ENCODE measurements at regions not wholly inside any gene's neighbourhood (a gene's known extent, or its start where the extent isn't known, plus 50 kb on each side); places are given as distances from the start of the nearest gene placed in this dataset.

GRCh38 chr13:70384156-70384555 lies 275.9 kb upstream of the KLHL1 start:
- no peak for DNase-seq (ENCODE audit: low read depth in 2 of 2)
- no peak overlapping the region for H3K4me3 ChIP-seq (replicated peaks in 1 of 2; ENCODE audit: low read depth in 2 of 2, low read length in 2 of 2)
- TF ChIP-seq, protein P1, sequence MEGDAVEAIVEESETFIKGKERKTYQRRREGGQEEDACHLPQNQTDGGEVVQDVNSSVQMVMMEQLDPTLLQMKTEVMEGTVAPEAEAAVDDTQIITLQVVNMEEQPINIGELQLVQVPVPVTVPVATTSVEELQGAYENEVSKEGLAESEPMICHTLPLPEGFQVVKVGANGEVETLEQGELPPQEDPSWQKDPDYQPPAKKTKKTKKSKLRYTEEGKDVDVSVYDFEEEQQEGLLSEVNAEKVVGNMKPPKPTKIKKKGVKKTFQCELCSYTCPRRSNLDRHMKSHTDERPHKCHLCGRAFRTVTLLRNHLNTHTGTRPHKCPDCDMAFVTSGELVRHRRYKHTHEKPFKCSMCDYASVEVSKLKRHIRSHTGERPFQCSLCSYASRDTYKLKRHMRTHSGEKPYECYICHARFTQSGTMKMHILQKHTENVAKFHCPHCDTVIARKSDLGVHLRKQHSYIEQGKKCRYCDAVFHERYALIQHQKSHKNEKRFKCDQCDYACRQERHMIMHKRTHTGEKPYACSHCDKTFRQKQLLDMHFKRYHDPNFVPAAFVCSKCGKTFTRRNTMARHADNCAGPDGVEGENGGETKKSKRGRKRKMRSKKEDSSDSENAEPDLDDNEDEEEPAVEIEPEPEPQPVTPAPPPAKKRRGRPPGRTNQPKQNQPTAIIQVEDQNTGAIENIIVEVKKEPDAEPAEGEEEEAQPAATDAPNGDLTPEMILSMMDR (IDR thresholded peaks at IDR 0.05; ENCODE audit: low read depth, low read length), result no peak

DNA sequence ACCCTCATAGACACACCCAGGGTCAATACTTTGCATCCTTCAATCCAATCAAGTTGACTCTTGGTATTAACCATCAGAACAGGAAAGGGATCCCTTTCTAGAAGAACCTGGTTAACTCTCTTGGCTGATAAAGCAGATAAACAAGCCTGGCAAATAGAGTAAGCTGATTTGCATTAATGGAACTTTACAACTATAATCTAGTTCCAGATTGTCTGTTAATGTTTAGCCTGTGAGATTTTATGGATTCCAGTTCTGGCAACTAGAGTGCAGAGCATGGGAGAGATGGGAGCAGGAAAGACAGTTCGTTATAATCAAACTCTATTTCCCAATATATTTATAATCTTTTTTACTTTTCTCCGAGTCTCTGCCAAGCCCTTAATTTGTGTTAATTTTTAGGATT lies 272.6 kb upstream of the KLHL1 start:
- no peak for DNase-seq (ENCODE audit: low read depth in 2 of 2)
- TF ChIP-seq, protein P1 (IDR thresholded peaks at IDR 0.05; ENCODE audit: low read depth, low read length), result no peak
- H3K4me3 ChIP-seq (replicated peaks in 1 of 2; ENCODE audit: low read depth in 2 of 2, low read length in 2 of 2), result no peak overlapping the region

DNA sequence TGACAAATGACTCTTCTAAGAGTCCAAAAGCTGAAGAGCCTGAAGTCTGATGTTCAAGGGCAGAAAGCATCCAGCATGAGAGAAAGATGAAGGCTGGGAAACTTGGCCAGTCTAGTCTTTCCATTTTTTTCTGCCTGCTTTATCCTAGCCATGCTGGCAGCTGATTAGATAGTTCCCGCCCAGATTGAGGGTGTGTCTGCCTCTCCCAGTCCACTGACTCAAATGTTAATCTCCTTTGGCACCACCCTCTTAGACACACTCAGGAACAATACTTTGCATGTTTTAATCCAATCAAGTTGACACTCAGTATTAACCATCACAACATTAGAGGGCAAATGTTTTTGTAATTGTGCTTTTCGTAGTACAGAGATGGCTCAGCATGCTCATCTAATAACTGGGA lies 267.5 kb upstream of the KLHL1 start:
- TF ChIP-seq, protein P1 (IDR thresholded peaks at IDR 0.05; ENCODE audit: low read depth, low read length), result no peak
- no peak for DNase-seq (ENCODE audit: low read depth in 2 of 2)
- H3K4me3 ChIP-seq (replicated peaks in 1 of 2; ENCODE audit: low read depth in 2 of 2, low read length in 2 of 2), result no peak overlapping the region

- TF ChIP-seq, protein P1 (IDR thresholded peaks at IDR 0.05; ENCODE audit: low read depth, low read length), result no peak
- H3K4me3 ChIP-seq (replicated peaks in 1 of 2; ENCODE audit: low read depth in 2 of 2, low read length in 2 of 2), result no peak overlapping the region
Measured at GRCh38 chr13:70370924-70371323, 262.7 kb upstream of the KLHL1 start.

GRCh38 chr13:70366720-70367119 lies 258.5 kb upstream of the KLHL1 start:
- TF ChIP-seq, protein P1 (IDR thresholded peaks at IDR 0.05; ENCODE audit: low read depth, low read length), result no peak
- no peak overlapping the region for H3K4me3 ChIP-seq (replicated peaks in 1 of 2; ENCODE audit: low read depth in 2 of 2, low read length in 2 of 2)
- DNase-seq (ENCODE audit: low read depth in 2 of 2), result no peak

More at GRCh38 chr13:70370924-70371323, 262.7 kb upstream of the KLHL1 start:
- no peak for DNase-seq (ENCODE audit: low read depth in 2 of 2)

DNA sequence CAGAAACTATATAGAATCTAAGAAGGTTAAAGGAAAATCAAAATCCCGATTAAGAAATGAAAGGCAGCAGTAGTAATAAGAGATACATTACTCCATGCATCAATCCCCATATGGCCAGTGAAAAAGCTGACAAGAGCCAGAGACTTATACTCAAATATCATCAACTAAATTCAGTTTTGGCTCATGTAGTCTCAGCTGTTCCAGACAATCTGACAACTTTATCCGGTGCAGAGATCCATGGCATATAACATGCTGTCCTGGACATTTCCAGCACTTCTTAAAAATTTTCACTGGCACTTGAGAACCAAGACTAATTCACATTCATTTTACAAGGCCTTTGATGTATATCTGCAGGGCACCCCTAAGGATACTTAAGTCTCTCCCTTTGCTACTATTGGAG lies 255.7 kb upstream of the KLHL1 start:
- H3K4me3 ChIP-seq (replicated peaks in 1 of 2; ENCODE audit: low read depth in 2 of 2, low read length in 2 of 2), result no peak overlapping the region
- TF ChIP-seq, protein P1 (IDR thresholded peaks at IDR 0.05; ENCODE audit: low read depth, low read length), result no peak
- DNase-seq (ENCODE audit: low read depth in 2 of 2), result no peak

DNA sequence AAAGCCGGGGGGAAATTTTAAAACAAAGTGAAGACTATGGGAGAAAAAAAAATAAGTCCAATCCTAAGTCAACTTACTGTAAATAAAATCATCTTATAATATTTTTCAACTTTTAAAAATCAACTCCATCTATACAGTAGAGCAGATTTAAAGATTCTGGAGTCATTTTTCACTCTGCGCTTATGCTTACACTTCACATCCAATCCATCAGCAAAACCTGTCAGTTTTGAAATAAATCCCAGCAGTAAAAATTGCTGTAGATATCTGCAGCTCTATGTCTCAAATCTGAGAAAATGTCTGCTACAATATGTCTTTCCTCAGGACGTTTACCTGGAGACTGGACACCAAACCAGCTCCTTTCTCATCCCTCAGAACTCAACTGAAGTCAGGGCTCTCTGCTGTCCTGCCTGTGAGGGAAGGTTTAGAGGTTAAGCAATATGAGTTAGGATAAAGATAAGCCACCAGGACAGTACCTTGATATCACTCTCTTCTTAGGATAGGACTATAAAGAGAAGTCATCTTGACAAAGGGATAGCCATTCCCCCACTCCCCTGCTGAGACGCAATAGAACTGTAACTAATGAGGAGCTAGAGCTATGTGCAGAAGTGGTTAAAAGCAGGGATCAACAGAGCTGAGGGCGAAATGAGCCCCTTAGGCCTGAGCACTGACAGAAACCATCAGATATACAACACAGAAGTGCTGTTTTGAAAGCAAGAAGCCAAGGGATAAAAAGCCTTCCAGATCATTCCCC lies 254.7 kb upstream of the KLHL1 start:
- no peak overlapping the region for H3K4me3 ChIP-seq (replicated peaks in 1 of 2; ENCODE audit: low read depth in 2 of 2, low read length in 2 of 2)
- TF ChIP-seq, protein P1 (IDR thresholded peaks at IDR 0.05; ENCODE audit: low read depth, low read length), result no peak
- DNase-seq (ENCODE audit: low read depth in 2 of 2), result no peak
